HUDEP-2 (cell line): ENCODE measurements at regions not wholly inside any gene's neighbourhood (a gene's known extent, or its start where the extent isn't known, plus 50 kb on each side); places are given as distances from the start of the nearest gene placed in this dataset.
"Not testable (repeated sequence)": the region's sequence is repeated elsewhere in the genome, so short reads cannot be mapped to it uniquely, and the experiment has no call there.

ENCODE experiments used
- DNase-seq, 76 experiments: peaks; one replicate each; lab custom pipeline; 2025; ENCODE audit not compliant: unreplicated experiment in 76 of 76; lab: John Stamatoyannopoulos, UW

DNA sequence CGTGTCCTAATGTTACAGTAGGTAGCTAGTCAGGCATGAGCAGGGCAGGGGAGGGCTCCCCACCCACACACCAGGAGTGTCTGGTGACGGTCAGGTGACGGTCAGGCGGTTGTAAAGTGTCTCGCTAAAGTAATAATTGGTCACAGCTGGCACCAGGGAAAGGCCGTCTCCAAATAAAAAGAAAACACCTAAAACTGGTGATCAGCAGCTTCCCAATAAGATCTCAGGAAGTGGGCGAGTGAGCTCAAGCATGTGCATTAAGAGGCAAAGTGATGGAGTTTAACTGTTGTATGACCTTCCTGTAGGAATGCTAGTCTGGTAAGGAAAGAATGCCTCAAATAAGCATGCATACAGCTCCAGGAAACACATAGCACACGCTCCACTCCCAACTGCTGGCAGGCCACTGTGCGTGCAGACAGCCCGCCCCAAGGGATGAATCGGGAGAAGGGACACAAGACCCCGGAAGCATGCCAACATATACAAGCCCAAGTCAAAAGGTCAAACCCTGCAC lies 177.1 kb downstream of the RNF144A start:
- DNase-seq, result no peak

GRCh38 chr2:7096726-7097352 lies 179.6 kb downstream of the RNF144A start:
- no peak for DNase-seq

GRCh38 chr2:7097353-7097895 lies 180.2 kb downstream of the RNF144A start:
- DNase-seq, result peak in 59 of 76 experiments; percentile 2 to 69 (median 39)

GRCh38 chr2:7098816-7099215 lies 181.6 kb downstream of the RNF144A start:
- DNase-seq, result no peak

DNA sequence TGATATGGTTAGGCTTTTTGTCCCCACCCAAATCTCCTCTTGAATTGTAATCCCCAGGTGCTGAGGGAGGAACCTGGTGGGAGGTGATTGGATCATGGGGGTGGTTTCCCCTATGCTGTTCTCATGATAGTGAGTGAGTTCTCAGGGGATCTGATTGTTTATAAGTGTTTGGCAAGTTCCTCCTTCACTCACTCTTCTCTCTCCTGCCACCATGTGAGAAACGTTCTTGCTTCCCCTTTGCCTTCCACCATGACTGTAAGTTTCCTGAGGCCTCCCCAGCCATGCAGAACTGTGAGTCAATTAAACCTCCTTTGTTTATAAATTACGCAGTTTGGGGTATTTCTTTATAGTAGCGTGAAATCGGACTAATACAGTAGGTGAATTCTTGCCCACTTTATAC lies 182.5 kb downstream of the RNF144A start:
- DNase-seq, result not testable (repeated sequence)

DNA sequence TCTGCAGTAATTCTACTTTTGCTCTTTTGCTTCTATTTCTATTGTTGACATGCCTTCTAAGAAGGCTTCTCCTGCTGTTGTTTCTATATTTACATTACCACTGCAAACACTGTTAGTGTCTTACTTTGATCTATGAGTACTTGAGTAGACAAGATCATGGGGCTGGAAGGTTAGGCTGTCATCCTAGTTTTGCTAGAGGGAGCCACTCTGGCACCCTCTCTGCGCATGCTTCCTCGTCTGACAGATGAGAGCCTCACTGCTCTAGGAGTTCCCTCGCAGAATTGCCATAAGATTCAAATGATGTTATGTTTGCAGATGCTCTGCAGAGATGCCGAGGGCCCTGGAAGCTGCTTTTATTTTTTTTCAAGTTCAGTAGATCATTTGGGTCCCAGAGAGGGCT lies 185.6 kb downstream of the RNF144A start:
- DNase-seq, result no peak

DNA sequence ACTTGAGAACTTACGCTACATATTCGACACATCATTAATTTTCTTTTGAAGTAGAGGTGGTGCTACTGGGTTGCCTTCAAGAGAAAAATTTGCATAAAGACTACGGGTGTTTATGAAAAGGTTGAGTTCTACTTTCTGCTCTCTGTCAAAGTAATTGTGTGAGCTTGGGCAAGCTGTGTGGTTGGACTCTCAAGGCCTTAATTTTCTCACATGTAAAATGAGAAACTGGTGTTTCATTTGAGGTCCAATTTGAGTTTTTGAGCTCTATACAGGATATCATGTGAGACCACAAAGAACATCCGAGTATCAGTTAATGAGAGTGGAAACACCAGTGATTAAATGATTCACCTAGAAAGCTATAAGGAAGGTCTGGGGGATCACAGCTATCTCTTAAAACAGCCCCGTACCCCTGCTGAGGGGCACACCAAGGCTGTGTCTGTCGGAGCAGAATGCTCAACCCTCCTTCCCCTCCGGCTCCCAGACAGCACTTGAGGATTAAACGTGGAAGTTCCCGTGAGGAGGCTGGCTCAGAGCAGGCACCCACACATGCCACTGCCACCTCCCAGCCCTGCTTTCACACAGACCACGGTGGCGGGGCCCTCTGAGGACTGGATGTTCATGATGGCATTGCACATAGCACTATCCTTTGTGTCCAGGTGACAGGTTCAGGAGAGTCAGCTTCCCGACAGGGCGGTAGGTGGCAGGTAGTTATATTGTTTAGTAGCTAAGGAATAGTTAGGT lies 191.8 kb downstream of the RNF144A start:
- DNase-seq, result no peak

- DNase-seq, result no peak
Observed at GRCh38 chr2:7109533-7109885, 192.3 kb downstream of the RNF144A start.

DNA sequence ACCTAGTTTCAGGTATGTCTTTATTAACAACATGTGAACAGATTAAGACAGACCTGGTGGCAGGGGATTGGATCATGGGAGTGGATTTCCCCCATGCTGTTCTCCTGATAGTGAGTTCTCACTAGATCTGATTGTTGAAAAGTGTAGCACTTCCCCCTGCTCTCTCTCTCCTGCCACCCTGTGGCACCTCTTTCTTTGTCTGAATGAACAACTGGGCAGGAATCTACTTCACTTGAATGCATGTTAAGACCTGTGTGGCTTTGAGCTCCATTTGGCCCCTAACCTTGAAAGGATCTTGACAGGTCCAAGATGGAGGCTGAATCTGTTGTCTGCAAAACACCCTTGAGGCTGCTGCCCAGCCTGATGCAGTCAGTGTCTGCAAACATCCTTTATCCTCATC lies 194.4 kb downstream of the RNF144A start:
- DNase-seq, result no peak

GRCh38 chr2:7115364-7115763 lies 198.2 kb downstream of the RNF144A start:
- no peak for DNase-seq

DNA sequence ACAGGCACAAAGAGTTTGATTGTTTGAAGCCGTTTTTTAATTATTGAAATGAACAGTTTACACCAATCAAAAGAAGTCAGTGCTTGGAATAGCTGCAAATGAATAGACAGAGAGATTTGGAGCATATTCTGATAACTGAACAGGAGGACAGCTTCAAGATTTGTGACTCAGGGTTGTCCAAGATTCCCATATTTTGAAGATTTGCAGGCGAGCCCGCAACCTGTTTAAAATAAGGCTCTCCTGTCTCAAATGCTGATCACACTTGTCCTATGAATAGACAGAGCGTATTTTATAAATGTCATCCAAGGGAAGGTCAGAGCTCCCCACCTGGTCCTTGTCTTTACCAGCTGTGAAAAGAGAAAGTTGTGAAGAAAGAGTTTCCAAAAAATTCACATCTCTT lies 198.7 kb downstream of the RNF144A start:
- DNase-seq, result no peak

- DNase-seq, result no peak
Observed at GRCh38 chr2:7116511-7116910, 199.3 kb downstream of the RNF144A start.

- DNase-seq, result no peak
Observed at GRCh38 chr2:7117076-7117475, 199.9 kb downstream of the RNF144A start.

- no peak for DNase-seq
Observed at GRCh38 chr2:7118606-7119131, 201.5 kb downstream of the RNF144A start.

GRCh38 chr2:7119132-7119835 lies 202.1 kb downstream of the RNF144A start:
- peak in 5 of 76 experiments; percentile 2 to 10 (median 5) for DNase-seq

GRCh38 chr2:7121851-7122250 lies 204.6 kb downstream of the RNF144A start:
- no peak for DNase-seq

GRCh38 chr2:7127156-7127555 lies 209.9 kb downstream of the RNF144A start:
- no peak for DNase-seq

DNA sequence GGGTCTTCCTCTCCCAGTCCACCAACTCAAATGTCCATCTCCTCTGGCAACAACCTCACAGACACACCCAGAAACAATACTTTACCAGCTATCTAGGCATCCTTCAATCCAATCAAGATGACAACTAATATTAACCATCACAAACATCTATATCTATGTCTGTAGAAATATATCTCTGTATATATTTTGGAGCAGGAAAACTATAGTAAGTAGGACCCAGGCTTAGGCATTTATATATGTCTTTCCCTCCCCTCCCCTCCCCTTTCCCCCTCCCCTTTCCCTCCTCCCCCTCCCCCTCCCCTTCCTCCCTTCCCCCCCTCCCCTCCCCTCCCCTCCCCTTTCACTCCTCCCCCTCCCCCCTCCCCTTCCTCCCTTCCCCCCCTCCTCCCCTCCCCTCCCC lies 210.5 kb downstream of the RNF144A start:
- DNase-seq, result no peak

- DNase-seq, result no peak
Observed at GRCh38 chr2:7131261-7131660, 214.0 kb downstream of the RNF144A start.

DNA sequence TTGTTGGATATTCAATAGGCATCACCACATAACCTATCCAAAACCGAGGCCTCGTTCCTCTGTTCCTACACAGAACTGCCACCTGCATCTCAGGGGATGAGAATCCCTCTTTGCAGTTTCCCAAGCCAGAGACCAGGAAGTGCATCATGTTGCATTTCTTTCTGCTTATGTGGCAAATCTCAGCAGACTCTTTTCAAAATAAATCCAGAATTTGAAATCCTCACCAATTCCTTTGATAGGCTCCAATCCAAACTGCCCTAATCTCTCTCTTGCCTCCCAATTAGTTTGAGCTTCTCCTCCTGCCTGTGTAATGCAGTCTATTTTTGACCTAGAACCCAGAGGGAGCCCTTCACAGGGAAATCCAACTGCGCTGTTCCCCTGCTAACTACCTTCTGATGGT lies 215.5 kb downstream of the RNF144A start:
- DNase-seq, result no peak

- DNase-seq, result peak in 6 of 76 experiments; percentile 0 to 14 (median 6)
Observed at GRCh38 chr2:7133521-7133920, 216.3 kb downstream of the RNF144A start.
